ENCODE measurements at regions not wholly inside any gene's neighbourhood (a gene's known extent, or its start where the extent isn't known, plus 50 kb on each side); places are given as distances from the start of the nearest gene placed in this dataset.

- no peak for FAIRE-seq
- Histone ChIP-seq H3K4me3 (ENCODE audit: control insufficient read depth in 2 of 3, extremely low read depth in 1 of 3, insufficient read depth in 2 of 3, low read depth in 1 of 3, low read length in 3 of 3) (no peak overlapping the region), H3K9me3 (ENCODE audit: control insufficient read depth, low read depth, low read length) (no peaks in the 10 kb centered on the region), H3K9ac (ENCODE audit: control insufficient read depth, extremely low read depth, insufficient read depth, low read length) (no peak overlapping the region), H3K9me1 (ENCODE audit: control insufficient read depth, extremely low read depth, insufficient read depth, low read length) (no peaks in the 10 kb centered on the region), H3K36me3 (ENCODE audit: control insufficient read depth in 2 of 2, extremely low read depth in 1 of 2, insufficient read depth in 2 of 2, low read length in 2 of 2) (no peaks in the 10 kb centered on the region), H3K4me2 (ENCODE audit: control insufficient read depth, extremely low read depth, insufficient read depth, low read depth, low read length) (no peak overlapping the region), H3K79me2 (ENCODE audit: control insufficient read depth, insufficient read depth, low read length) (no peaks in the 10 kb centered on the region), H2AFZ (ENCODE audit: control insufficient read depth, low read length) (no peak overlapping the region), H3K27me3 (ENCODE audit: control insufficient read depth, extremely low read depth, insufficient read depth, low read length) (no peaks in the 10 kb centered on the region), H4K20me1 (ENCODE audit: control insufficient read depth, extremely low read depth, insufficient read depth, low read length) (no peaks in the 10 kb centered on the region), H3K4me1 (ENCODE audit: control insufficient read depth, extremely low read depth, insufficient read depth, low read length) (no peaks in the 10 kb centered on the region), H3K27ac (ENCODE audit: control insufficient read depth, insufficient read depth, low read length) (no peak overlapping the region)
- TF ChIP-seq EZH2 (IDR thresholded peaks at IDR 0.05; ENCODE audit: low read length) (no peak), CTCF (optimal IDR thresholded peaks at IDR 0.05 in 1 of 3, IDR thresholded peaks at IDR 0.05 in 1 of 3, conservative IDR thresholded peaks at IDR 0.05 in 1 of 3; ENCODE audit: extremely low read depth in 1 of 3, insufficient read depth in 2 of 3, low read length in 3 of 3) (no peak)
- DNase-seq (ENCODE audit: low read depth, low spot score) = no peak
- dilution Hi-C loops (cut with MboI; ENCODE audit: extremely low pct_ligation_motif_present, low sequenced_read_pairs) = no loop called here
These were observed 117.9 kb downstream of the GADD45G start for GRCh38 chr9:89722712-89723111.

DNA sequence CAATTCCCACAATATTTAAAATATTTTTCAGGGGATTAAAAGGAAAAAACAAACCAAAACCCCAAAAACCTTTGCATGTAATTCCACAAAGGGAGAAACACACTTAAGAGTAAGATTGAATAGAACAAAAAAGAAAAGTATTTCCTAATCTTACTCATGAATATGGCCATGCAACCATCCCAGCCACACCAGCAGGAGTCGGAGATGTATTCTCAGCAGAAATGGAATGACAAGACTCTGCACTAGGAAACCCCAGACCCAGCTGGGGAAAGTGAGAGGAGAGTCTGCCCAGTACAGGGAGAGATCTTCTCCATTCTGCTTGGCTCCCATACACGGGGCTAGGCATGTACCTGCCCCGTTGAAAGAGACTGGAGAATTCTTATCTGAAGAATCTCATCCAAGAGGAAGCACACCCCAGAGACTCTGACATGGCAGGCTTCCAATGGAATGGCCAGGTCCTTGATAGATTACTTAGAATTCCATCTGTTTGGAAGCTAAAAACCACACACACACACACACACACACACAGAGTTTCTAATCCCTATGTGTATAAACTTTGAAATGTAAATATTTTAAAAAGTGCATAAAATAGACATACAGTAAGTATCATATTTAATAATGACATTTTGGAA, 118.8 kb downstream of the GADD45G start:
- no peaks in the 10 kb centered on the region for H3K27me3 ChIP-seq (ENCODE audit: control insufficient read depth, extremely low read depth, insufficient read depth, low read length)
- no peaks in the 10 kb centered on the region for H3K36me3 ChIP-seq (ENCODE audit: control insufficient read depth in 2 of 2, extremely low read depth in 1 of 2, insufficient read depth in 2 of 2, low read length in 2 of 2)
- H3K9me1 ChIP-seq (ENCODE audit: control insufficient read depth, extremely low read depth, insufficient read depth, low read length) = no peaks in the 10 kb centered on the region
- H3K79me2 ChIP-seq (ENCODE audit: control insufficient read depth, insufficient read depth, low read length) = no peaks in the 10 kb centered on the region
- no peak for TF ChIP-seq EZH2 (IDR thresholded peaks at IDR 0.05; ENCODE audit: low read length)
- H2AFZ ChIP-seq (ENCODE audit: control insufficient read depth, low read length) = no peak overlapping the region
- no peak for FAIRE-seq
- no peak overlapping the region for H3K4me2 ChIP-seq (ENCODE audit: control insufficient read depth, extremely low read depth, insufficient read depth, low read depth, low read length)
- no peak overlapping the region for H3K9ac ChIP-seq (ENCODE audit: control insufficient read depth, extremely low read depth, insufficient read depth, low read length)
- H3K4me1 ChIP-seq (ENCODE audit: control insufficient read depth, extremely low read depth, insufficient read depth, low read length) = no peaks in the 10 kb centered on the region
- no peaks in the 10 kb centered on the region for H4K20me1 ChIP-seq (ENCODE audit: control insufficient read depth, extremely low read depth, insufficient read depth, low read length)
- H3K9me3 ChIP-seq (ENCODE audit: control insufficient read depth, low read depth, low read length) = no peaks in the 10 kb centered on the region
- no peak overlapping the region for H3K4me3 ChIP-seq (ENCODE audit: control insufficient read depth in 2 of 3, extremely low read depth in 1 of 3, insufficient read depth in 2 of 3, low read depth in 1 of 3, low read length in 3 of 3)
- no peak overlapping the region for H3K27ac ChIP-seq (ENCODE audit: control insufficient read depth, insufficient read depth, low read length)
- no peak for DNase-seq (ENCODE audit: low read depth, low spot score)
- dilution Hi-C loops (cut with MboI; ENCODE audit: extremely low pct_ligation_motif_present, low sequenced_read_pairs) = no loop called here

DNA sequence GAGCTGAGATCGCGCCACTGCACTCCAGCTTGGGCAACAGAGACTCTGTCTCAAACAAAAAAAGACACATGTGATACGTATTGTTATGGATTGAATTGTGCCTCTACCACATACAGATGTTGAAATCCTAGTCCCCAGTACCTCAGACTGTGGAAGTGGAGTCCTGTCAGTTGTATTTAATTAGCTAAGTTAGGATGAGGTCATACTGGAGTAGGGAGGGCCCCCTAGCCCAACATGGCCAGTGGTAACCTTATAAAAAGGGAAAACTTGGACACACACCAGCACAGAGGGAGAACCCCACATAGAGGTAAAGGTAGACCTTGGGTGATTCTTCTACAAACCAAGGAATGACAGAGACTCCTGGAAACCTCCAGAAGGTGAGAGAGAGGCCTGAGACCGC, 119.8 kb downstream of the GADD45G start:
- Histone ChIP-seq H3K9me3 (ENCODE audit: control insufficient read depth, low read depth, low read length) (no peaks in the 10 kb centered on the region), H3K9ac (ENCODE audit: control insufficient read depth, extremely low read depth, insufficient read depth, low read length) (no peak overlapping the region), H3K27ac (ENCODE audit: control insufficient read depth, insufficient read depth, low read length) (no peak overlapping the region), H3K4me2 (ENCODE audit: control insufficient read depth, extremely low read depth, insufficient read depth, low read depth, low read length) (no peak overlapping the region), H3K9me1 (ENCODE audit: control insufficient read depth, extremely low read depth, insufficient read depth, low read length) (no peaks in the 10 kb centered on the region), H3K36me3 (ENCODE audit: control insufficient read depth in 2 of 2, extremely low read depth in 1 of 2, insufficient read depth in 2 of 2, low read length in 2 of 2) (no peaks in the 10 kb centered on the region), H4K20me1 (ENCODE audit: control insufficient read depth, extremely low read depth, insufficient read depth, low read length) (no peaks in the 10 kb centered on the region), H2AFZ (ENCODE audit: control insufficient read depth, low read length) (no peak overlapping the region), H3K4me1 (ENCODE audit: control insufficient read depth, extremely low read depth, insufficient read depth, low read length) (no peaks in the 10 kb centered on the region), H3K79me2 (ENCODE audit: control insufficient read depth, insufficient read depth, low read length) (no peaks in the 10 kb centered on the region), H3K4me3 (ENCODE audit: control insufficient read depth in 2 of 3, extremely low read depth in 1 of 3, insufficient read depth in 2 of 3, low read depth in 1 of 3, low read length in 3 of 3) (no peak overlapping the region), H3K27me3 (ENCODE audit: control insufficient read depth, extremely low read depth, insufficient read depth, low read length) (no peaks in the 10 kb centered on the region)
- DNase-seq (ENCODE audit: low read depth, low spot score) (no peak), FAIRE-seq (no peak)
- no peak for TF ChIP-seq CTCF (optimal IDR thresholded peaks at IDR 0.05 in 1 of 3, IDR thresholded peaks at IDR 0.05 in 1 of 3, conservative IDR thresholded peaks at IDR 0.05 in 1 of 3; ENCODE audit: extremely low read depth in 1 of 3, insufficient read depth in 2 of 3, low read length in 3 of 3)
- TF ChIP-seq EZH2 (IDR thresholded peaks at IDR 0.05; ENCODE audit: low read length) = no peak
- dilution Hi-C loops (cut with MboI; ENCODE audit: extremely low pct_ligation_motif_present, low sequenced_read_pairs) = no loop called here

Data from keratinocyte (primary cell).